SK-N-SH treated with all-trans-retinoic acid at 6 μM for 48 hours (cell line): ENCODE measurements at regions not wholly inside any gene's neighbourhood (a gene's known extent, or its start where the extent isn't known, plus 50 kb on each side); places are given as distances from the start of the nearest gene placed in this dataset.

Source experiments
- ATAC-seq: fragments of 200-7000 bp; cut with Tn5 transposase; 3 replicates; pipeline ENCODE4 v1.9.1; 2020; ENCODE audit warnings: mild to moderate bottlenecking, moderate library complexity
- ARNTL ChIP-seq: fragments of 450-650 bp; formaldehyde crosslinking; IDR thresholded peaks from 2 replicates; pipeline ENCODE4 v1.5.0; 2020; ENCODE audit warnings: low read depth, mild to moderate bottlenecking, moderate library complexity, borderline replicate concordance
- BACH2 ChIP-seq: fragments of 250-450 bp; sonication (Bioruptor Pico); IDR thresholded peaks from 2 replicates; pipeline ENCODE4 v1.9.0; 2021; ENCODE audit warnings: mild to moderate bottlenecking, borderline replicate concordance
- CSDC2 ChIP-seq: fragments of 250-450 bp; sonication (Bioruptor Pico); IDR thresholded peaks from 2 replicates; pipeline ENCODE4 v1.5.0; 2020; ENCODE audit warnings: mild to moderate bottlenecking, moderate library complexity
- ESRRG ChIP-seq: fragments of 250-450 bp; sonication (Bioruptor Pico); IDR thresholded peaks from 2 replicates; pipeline ENCODE4 v1.6.1; 2021; ENCODE audit warnings: mild to moderate bottlenecking
- GLIS3 ChIP-seq: fragments of 250-450 bp; sonication (Bioruptor Pico); IDR thresholded peaks from 2 replicates; pipeline ENCODE4 v1.5.0; 2020; ENCODE audit warnings: mild to moderate bottlenecking, moderate library complexity
- ISL1 ChIP-seq: fragments of 250-450 bp; sonication (Bioruptor Pico); IDR thresholded peaks from 2 replicates; pipeline ENCODE4 v2.1.2; 2022; ENCODE audit warnings: mild to moderate bottlenecking, moderate library complexity
- PPARA ChIP-seq: fragments of 250-450 bp; sonication (Bioruptor Pico); IDR thresholded peaks from 2 replicates; pipeline ENCODE4 v1.5.0; 2020; ENCODE audit warnings: mild to moderate bottlenecking, borderline replicate concordance
- RARB ChIP-seq: fragments of 250-450 bp; sonication (Bioruptor Pico); IDR thresholded peaks from 2 replicates; pipeline ENCODE4 v1.8.0; 2021; ENCODE audit warnings: mild to moderate bottlenecking, moderate library complexity
- SNAI2 ChIP-seq: fragments of 250-450 bp; sonication (Bioruptor Pico); IDR thresholded peaks from 2 replicates; pipeline ENCODE4 v1.5.0; 2020; ENCODE audit warnings: mild to moderate bottlenecking, moderate library complexity
- TCF4 ChIP-seq: fragments of 250-450 bp; sonication (Bioruptor Pico); IDR thresholded peaks from 2 replicates; pipeline ENCODE4 v1.8.0; 2021; ENCODE audit warnings: mild to moderate bottlenecking, moderate library complexity, borderline replicate concordance
- TOX ChIP-seq: fragments of 250-450 bp; sonication (Bioruptor Pico); IDR thresholded peaks from 2 replicates; pipeline ENCODE4 v1.8.0; 2021; ENCODE audit warnings: mild to moderate bottlenecking, moderate library complexity, borderline replicate concordance
- ZC3H10 ChIP-seq: fragments of 250-450 bp; sonication (Bioruptor Pico); IDR thresholded peaks from 2 replicates; pipeline ENCODE4 v1.5.1; 2021; ENCODE audit warnings: mild to moderate bottlenecking, moderate library complexity
- ZFP3 ChIP-seq: fragments of 250-450 bp; sonication (Bioruptor Pico); IDR thresholded peaks from 2 replicates; pipeline ENCODE4 v1.5.0; 2020; ENCODE audit warnings: mild to moderate bottlenecking, moderate library complexity
- ZFP30 ChIP-seq: fragments of 450-650 bp; formaldehyde crosslinking; IDR thresholded peaks from 2 replicates; pipeline ENCODE4 v1.5.0; 2022; ENCODE audit warnings: mild to moderate bottlenecking, moderate library complexity
- ZNF565 ChIP-seq: fragments of 450-650 bp; formaldehyde crosslinking; conservative IDR thresholded peaks from 2 replicates; pipeline ENCODE4 v1.5.0; 2020; ENCODE audit warnings: low read depth, mild to moderate bottlenecking, moderate library complexity
- ZNF70 ChIP-seq: fragments of 450-650 bp; formaldehyde crosslinking; IDR thresholded peaks from 2 replicates; pipeline ENCODE4 v1.5.0; 2020; ENCODE audit warnings: mild to moderate bottlenecking, moderate library complexity
- TF ChIP-seq, protein P1 (sequence below): fragments of 250-450 bp; sonication (Bioruptor Pico); IDR thresholded peaks from 2 replicates; pipeline ENCODE4 v1.5.1; 2020; ENCODE audit warnings: low read depth, mild to moderate bottlenecking, moderate library complexity
- TF ChIP-seq, protein P2 (sequence below): fragments of 250-450 bp; sonication (Bioruptor Pico); IDR thresholded peaks from 2 replicates; pipeline ENCODE4 v1.5.1; 2021; ENCODE audit warnings: mild to moderate bottlenecking, moderate library complexity
- TF ChIP-seq, protein P3 (sequence below): fragments of 250-450 bp; sonication (Bioruptor Pico); IDR thresholded peaks from 2 replicates; pipeline ENCODE4 v1.8.0; 2021; ENCODE audit warnings: low read depth, mild to moderate bottlenecking, moderate library complexity, borderline replicate concordance
- TF ChIP-seq, protein P4 (sequence below): fragments of 250-450 bp; sonication (Bioruptor Pico); IDR thresholded peaks from 2 replicates; pipeline ENCODE4 v1.5.0; 2020; ENCODE audit warnings: mild to moderate bottlenecking, moderate library complexity
- TF ChIP-seq, protein P5 (sequence below): fragments of 250-450 bp; sonication (Bioruptor Pico); IDR thresholded peaks from 2 replicates; pipeline ENCODE4 v1.8.0; 2020; ENCODE audit warnings: mild to moderate bottlenecking, moderate library complexity, borderline replicate concordance

DNA sequence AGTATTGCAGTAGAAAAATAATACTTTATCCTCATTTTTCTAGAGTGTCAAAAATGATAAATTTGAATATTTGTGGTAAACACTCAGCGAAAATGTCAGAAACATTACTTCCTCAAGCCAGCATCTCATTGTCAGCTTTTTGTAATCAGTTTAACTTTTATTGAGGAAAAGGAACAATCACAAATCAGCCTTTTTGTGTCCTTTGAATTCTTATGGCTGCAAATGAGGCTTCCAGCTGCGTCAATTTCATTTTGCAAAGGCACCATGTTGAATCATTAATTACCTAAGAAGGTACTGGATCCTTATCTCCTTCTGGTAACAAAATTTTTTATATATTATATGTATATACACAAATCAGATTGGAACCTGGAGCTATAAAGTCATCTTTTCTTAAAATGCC is 442.6 kb upstream of the CPEB2 start:
- no peak for TF ChIP-seq ZNF565
- TF ChIP-seq PPARA (CRISPR knock-in tag) = no peak
- TF ChIP-seq RARB = no peak
- no peak for TF ChIP-seq TCF4 (CRISPR knock-in tag)
- TF ChIP-seq ZNF70 (CRISPR knock-in tag) = no peak
- no peak for TF ChIP-seq ZFP30 (CRISPR knock-in tag)
- no peak for TF ChIP-seq ZFP3
- TF ChIP-seq CSDC2 = no peak
- TF ChIP-seq ARNTL (CRISPR knock-in tag) = no peak
- TF ChIP-seq, protein P1, sequence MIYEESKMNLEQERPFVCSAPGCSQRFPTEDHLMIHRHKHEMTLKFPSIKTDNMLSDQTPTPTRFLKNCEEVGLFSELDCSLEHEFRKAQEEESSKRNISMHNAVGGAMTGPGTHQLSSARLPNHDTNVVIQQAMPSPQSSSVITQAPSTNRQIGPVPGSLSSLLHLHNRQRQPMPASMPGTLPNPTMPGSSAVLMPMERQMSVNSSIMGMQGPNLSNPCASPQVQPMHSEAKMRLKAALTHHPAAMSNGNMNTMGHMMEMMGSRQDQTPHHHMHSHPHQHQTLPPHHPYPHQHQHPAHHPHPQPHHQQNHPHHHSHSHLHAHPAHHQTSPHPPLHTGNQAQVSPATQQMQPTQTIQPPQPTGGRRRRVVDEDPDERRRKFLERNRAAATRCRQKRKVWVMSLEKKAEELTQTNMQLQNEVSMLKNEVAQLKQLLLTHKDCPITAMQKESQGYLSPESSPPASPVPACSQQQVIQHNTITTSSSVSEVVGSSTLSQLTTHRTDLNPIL (CRISPR knock-in tag) = no peak
- TF ChIP-seq, protein P2, sequence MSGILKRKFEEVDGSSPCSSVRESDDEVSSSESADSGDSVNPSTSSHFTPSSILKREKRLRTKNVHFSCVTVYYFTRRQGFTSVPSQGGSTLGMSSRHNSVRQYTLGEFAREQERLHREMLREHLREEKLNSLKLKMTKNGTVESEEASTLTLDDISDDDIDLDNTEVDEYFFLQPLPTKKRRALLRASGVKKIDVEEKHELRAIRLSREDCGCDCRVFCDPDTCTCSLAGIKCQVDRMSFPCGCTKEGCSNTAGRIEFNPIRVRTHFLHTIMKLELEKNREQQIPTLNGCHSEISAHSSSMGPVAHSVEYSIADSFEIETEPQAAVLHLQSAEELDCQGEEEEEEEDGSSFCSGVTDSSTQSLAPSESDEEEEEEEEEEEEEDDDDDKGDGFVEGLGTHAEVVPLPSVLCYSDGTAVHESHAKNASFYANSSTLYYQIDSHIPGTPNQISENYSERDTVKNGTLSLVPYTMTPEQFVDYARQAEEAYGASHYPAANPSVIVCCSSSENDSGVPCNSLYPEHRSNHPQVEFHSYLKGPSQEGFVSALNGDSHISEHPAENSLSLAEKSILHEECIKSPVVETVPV (CRISPR knock-in tag) = no peak
- TF ChIP-seq ZC3H10 = no peak
- TF ChIP-seq, protein P3, sequence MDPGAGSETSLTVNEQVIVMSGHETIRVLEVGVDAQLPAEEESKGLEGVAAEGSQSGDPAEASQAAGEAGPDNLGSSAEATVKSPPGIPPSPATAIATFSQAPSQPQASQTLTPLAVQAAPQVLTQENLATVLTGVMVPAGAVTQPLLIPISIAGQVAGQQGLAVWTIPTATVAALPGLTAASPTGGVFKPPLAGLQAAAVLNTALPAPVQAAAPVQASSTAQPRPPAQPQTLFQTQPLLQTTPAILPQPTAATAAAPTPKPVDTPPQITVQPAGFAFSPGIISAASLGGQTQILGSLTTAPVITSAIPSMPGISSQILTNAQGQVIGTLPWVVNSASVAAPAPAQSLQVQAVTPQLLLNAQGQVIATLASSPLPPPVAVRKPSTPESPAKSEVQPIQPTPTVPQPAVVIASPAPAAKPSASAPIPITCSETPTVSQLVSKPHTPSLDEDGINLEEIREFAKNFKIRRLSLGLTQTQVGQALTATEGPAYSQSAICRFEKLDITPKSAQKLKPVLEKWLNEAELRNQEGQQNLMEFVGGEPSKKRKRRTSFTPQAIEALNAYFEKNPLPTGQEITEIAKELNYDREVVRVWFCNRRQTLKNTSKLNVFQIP (CRISPR knock-in tag) = no peak
- TF ChIP-seq TOX (CRISPR knock-in tag) = no peak
- TF ChIP-seq, protein P4, sequence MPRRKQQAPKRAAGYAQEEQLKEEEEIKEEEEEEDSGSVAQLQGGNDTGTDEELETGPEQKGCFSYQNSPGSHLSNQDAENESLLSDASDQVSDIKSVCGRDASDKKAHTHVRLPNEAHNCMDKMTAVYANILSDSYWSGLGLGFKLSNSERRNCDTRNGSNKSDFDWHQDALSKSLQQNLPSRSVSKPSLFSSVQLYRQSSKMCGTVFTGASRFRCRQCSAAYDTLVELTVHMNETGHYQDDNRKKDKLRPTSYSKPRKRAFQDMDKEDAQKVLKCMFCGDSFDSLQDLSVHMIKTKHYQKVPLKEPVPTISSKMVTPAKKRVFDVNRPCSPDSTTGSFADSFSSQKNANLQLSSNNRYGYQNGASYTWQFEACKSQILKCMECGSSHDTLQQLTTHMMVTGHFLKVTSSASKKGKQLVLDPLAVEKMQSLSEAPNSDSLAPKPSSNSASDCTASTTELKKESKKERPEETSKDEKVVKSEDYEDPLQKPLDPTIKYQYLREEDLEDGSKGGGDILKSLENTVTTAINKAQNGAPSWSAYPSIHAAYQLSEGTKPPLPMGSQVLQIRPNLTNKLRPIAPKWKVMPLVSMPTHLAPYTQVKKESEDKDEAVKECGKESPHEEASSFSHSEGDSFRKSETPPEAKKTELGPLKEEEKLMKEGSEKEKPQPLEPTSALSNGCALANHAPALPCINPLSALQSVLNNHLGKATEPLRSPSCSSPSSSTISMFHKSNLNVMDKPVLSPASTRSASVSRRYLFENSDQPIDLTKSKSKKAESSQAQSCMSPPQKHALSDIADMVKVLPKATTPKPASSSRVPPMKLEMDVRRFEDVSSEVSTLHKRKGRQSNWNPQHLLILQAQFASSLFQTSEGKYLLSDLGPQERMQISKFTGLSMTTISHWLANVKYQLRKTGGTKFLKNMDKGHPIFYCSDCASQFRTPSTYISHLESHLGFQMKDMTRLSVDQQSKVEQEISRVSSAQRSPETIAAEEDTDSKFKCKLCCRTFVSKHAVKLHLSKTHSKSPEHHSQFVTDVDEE (CRISPR knock-in tag) = no peak
- TF ChIP-seq ISL1 = no peak
- ATAC-seq = no peak

DNA sequence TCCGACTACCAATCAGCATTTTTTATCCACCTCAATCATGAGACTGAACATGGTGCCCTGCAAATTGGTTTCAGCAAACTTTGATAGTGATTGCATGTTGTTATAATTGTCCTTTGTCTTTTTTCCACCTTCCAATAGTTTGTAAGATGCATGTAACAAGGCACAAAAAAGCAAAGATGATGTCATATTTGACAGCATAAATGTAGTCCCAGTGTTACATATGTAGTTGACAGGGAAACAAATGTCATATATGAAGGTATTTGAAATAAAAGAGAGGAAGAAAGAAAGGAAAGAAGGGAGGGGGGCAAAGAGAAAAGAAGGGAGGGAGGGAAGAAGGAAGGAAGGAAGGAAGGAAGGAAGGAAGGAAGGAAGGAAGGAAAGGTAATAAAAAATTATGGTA is 441.7 kb upstream of the CPEB2 start:
- TF ChIP-seq ZFP30 (CRISPR knock-in tag) (no peak), BACH2 (CRISPR knock-in tag) (no peak), ZFP3 (no peak), GLIS3 (CRISPR knock-in tag) (no peak)
- TF ChIP-seq, protein P3 (CRISPR knock-in tag) = no peak
- TF ChIP-seq, protein P5, sequence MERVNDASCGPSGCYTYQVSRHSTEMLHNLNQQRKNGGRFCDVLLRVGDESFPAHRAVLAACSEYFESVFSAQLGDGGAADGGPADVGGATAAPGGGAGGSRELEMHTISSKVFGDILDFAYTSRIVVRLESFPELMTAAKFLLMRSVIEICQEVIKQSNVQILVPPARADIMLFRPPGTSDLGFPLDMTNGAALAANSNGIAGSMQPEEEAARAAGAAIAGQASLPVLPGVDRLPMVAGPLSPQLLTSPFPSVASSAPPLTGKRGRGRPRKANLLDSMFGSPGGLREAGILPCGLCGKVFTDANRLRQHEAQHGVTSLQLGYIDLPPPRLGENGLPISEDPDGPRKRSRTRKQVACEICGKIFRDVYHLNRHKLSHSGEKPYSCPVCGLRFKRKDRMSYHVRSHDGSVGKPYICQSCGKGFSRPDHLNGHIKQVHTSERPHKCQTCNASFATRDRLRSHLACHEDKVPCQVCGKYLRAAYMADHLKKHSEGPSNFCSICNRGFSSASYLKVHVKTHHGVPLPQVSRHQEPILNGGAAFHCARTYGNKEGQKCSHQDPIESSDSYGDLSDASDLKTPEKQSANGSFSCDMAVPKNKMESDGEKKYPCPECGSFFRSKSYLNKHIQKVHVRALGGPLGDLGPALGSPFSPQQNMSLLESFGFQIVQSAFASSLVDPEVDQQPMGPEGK (CRISPR knock-in tag) = no peak
- TF ChIP-seq, all 23 proteins: peak for 0
- ATAC-seq = no peak

DNA sequence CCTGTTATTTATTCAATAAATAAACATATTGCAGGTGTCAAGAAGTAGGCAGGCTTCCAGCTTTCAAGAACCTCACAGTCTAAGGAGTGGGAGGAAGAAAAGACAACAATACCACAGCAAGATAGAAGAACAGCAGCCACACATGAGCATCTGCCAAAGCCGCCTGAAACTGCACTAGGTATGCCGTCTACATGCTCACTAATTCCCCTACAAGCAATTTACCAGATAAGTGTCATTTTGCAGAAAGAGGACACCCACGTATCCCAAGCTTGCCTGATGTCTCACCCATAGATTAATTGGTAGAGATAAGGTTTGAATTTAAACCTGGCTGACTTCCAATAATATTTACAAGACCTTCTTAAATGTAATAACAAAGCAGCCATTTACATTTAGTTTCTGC is 439.4 kb upstream of the CPEB2 start:
- no peak for ATAC-seq
- no peak for TF ChIP-seq ESRRG (CRISPR knock-in tag)
- TF ChIP-seq, protein P3 (CRISPR knock-in tag) = no peak
- TF ChIP-seq, protein P5 (CRISPR knock-in tag) = no peak
- no peak for TF ChIP-seq ZNF565
- no peak for TF ChIP-seq PPARA (CRISPR knock-in tag)
- no peak for TF ChIP-seq CSDC2
- no peak for TF ChIP-seq ZNF70 (CRISPR knock-in tag)
- no peak for TF ChIP-seq ZFP30 (CRISPR knock-in tag)
- TF ChIP-seq, protein P2 (CRISPR knock-in tag) = no peak
- no peak for TF ChIP-seq TOX (CRISPR knock-in tag)
- no peak for TF ChIP-seq SNAI2
